ENCODE measurements at regions not wholly inside any gene's neighbourhood (a gene's known extent, or its start where the extent isn't known, plus 50 kb on each side); places are given as distances from the start of the nearest gene placed in this dataset.

- TF ChIP-seq CTCF (conservative IDR thresholded peaks at IDR 0.05 in 1 of 2, IDR thresholded peaks at IDR 0.05 in 1 of 2; ENCODE audit: low read depth in 1 of 2, low read length in 2 of 2) (no peak), EZH2 (IDR thresholded peaks at IDR 0.05; ENCODE audit: low read length, missing control alignments) (no peak)
Measured at GRCh38 chr17:34414339-34414738, 51.3 kb upstream of the CCL1 start.

Data from fibroblast of lung (primary cell).